Activated naive CD4-positive, alpha-beta T cell treated with anti-CD3 and anti-CD28 coated beads for 36 hours (primary cell): ENCODE measurements at regions not wholly inside any gene's neighbourhood (a gene's known extent, or its start where the extent isn't known, plus 50 kb on each side); places are given as distances from the start of the nearest gene placed in this dataset.

Source experiments
- CTCF ChIA-PET: fragments of 350-600 bp; sonication (Branson Sonifier 250); formaldehyde crosslinking; loops from one replicate; lab custom pipeline; 2021; ENCODE audit warnings: antibody characterized with exemption; lab: Charles Lee
- DNase-seq: peaks from one replicate; pipeline ENCODE4 v3.0.0-alpha.2; 2020
- H3K27ac Mint-ChIP-seq: one replicate; pipeline ENCODE4 v1.8.0; 2021; ENCODE audit warnings: mild to moderate bottlenecking, mixed read lengths
- H3K27me3 Mint-ChIP-seq: one replicate; pipeline ENCODE4 v1.8.0; 2021; ENCODE audit warnings: low read depth, mixed read lengths
- H3K36me3 Mint-ChIP-seq: one replicate; pipeline ENCODE4 v1.8.0; 2021; ENCODE audit warnings: low read depth, mixed read lengths
- H3K4me1 Mint-ChIP-seq: one replicate; pipeline ENCODE4 v1.8.0; 2021; ENCODE audit warnings: low read depth, mixed read lengths
- H3K4me3 Mint-ChIP-seq: one replicate; pipeline ENCODE4 v1.8.0; 2021; ENCODE audit warnings: mild to moderate bottlenecking, moderate library complexity, mixed read lengths
- H3K9me3 Mint-ChIP-seq: one replicate; pipeline ENCODE4 v1.8.0; 2021; ENCODE audit warnings: mixed read lengths
- intact Hi-C: fragments of 100-400 bp; cut with micrococcal nuclease; formaldehyde crosslinking; loops from one replicate; pipeline ENCODE4 v1.15.1; 2023

DNA sequence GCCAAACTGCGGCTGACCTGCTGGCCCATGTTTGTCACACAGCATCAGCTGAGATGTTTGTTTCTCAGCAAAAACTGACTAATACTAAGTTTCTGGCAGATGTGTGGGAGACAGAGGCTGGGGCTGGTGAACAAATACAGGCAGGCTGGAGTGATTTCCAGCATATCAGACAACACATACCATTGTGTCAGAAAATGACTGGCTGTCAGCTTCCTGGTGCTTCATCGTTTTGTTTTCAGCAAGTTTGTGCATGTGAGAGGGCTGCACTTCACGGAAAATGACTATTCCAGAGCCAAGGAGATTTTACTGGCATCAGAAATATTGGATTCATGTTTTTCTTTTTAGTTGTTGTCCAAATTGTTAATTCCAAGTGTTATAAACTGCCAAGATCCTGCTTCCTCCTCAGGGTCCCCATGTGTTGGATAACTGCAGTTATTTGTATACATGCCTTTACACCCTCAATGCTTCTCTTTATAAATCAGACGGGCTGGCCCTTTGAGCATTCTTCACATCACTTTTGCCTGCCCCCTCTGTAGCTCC, 145.7 kb downstream of the GALC start:
- peaks cover 3% of the 10 kb centered on the region for H3K27me3 Mint-ChIP-seq
- CTCF ChIA-PET, result no interaction called here
- H3K4me3 Mint-ChIP-seq, result no peak overlapping the region
- H3K27ac Mint-ChIP-seq, result no peak overlapping the region
- H3K9me3 Mint-ChIP-seq, result no peaks in the 10 kb centered on the region
- H3K36me3 Mint-ChIP-seq, result no peaks in the 10 kb centered on the region
- intact Hi-C loops, result no loop called here
- DNase-seq, result no peak
- no peaks in the 10 kb centered on the region for H3K4me1 Mint-ChIP-seq

DNA sequence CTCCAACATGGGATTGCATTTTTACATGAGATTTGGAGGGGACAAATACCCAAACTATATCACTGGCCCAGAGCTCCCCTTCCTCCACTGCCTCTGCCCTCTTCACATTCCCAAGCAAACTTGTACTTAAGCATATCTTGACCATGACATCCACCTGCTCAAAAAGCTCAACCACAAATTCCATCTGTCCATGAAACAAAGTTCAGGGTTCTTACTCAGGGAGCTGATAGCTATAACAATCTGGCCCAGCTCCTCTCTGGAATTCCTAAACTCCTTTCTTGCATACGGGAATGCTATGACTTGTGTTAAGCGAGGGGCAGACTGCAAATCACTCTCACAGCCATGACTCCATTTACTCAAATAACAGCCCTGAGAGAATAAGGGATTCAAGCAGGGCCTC, 152.1 kb downstream of the GALC start:
- H3K4me3 Mint-ChIP-seq, result no peak overlapping the region
- DNase-seq, result no peak
- CTCF ChIA-PET, result interaction anchor here (0.7 kb wide), 1 partner anchor 33 kb away, joined by 3 read pairs; no protein-coding TSS in a partner anchor
- intact Hi-C loops, result no loop called here
- H3K4me1 Mint-ChIP-seq, result no peaks in the 10 kb centered on the region
- H3K9me3 Mint-ChIP-seq, result no peaks in the 10 kb centered on the region
- no peaks in the 10 kb centered on the region for H3K36me3 Mint-ChIP-seq
- H3K27ac Mint-ChIP-seq, result no peak overlapping the region
- peaks cover 3% of the 10 kb centered on the region for H3K27me3 Mint-ChIP-seq

DNA sequence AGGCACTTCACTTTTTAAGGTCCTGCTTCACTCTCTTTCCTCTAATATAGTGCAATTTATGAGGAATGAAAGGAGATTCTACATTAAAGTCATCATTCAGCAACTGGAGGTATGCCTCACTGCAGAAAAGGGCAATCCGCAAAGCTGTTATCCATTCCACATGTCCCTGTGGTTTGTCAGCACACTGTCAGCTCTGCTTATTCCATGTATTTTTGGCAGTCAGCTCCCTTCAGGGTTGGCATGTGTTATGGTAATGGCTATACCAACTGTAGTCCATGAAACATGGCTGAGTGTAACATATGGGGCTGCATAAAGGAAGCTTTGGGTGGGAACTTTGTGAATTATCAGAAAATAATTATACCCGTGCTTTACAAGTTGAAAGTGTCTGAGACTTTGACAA, 154.1 kb downstream of the GALC start:
- intact Hi-C loops, result no loop called here
- H3K36me3 Mint-ChIP-seq, result no peaks in the 10 kb centered on the region
- no peak overlapping the region for H3K27ac Mint-ChIP-seq
- no peaks in the 10 kb centered on the region for H3K9me3 Mint-ChIP-seq
- no peak for DNase-seq
- H3K4me3 Mint-ChIP-seq, result no peak overlapping the region
- no peaks in the 10 kb centered on the region for H3K27me3 Mint-ChIP-seq
- no peaks in the 10 kb centered on the region for H3K4me1 Mint-ChIP-seq
- CTCF ChIA-PET, result no interaction called here

DNA sequence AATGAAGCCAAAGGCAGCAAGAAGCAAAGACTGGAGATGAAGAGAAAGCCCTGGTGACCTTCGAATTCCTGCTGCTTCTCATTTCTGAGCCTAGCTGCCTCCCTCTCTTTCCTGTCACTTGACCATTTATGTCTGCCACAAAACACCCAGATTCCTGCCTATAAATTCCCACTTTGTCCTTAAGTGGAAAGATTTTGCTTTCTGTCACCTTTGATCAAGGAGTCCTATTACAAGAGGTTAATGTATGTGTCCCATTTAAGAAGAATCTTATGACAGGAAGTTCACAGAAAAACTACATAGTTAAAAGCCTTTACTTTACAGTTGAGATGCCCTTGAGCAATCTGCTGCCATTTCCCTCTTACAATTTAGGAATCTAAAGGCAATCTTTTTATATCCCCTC, 155.7 kb downstream of the GALC start:
- no peaks in the 10 kb centered on the region for H3K9me3 Mint-ChIP-seq
- no peaks in the 10 kb centered on the region for H3K36me3 Mint-ChIP-seq
- H3K4me3 Mint-ChIP-seq, result no peak overlapping the region
- CTCF ChIA-PET, result no interaction called here
- intact Hi-C loops, result no loop called here
- no peak overlapping the region for H3K27ac Mint-ChIP-seq
- H3K27me3 Mint-ChIP-seq, result no peaks in the 10 kb centered on the region
- no peak for DNase-seq
- H3K4me1 Mint-ChIP-seq, result no peaks in the 10 kb centered on the region

DNA sequence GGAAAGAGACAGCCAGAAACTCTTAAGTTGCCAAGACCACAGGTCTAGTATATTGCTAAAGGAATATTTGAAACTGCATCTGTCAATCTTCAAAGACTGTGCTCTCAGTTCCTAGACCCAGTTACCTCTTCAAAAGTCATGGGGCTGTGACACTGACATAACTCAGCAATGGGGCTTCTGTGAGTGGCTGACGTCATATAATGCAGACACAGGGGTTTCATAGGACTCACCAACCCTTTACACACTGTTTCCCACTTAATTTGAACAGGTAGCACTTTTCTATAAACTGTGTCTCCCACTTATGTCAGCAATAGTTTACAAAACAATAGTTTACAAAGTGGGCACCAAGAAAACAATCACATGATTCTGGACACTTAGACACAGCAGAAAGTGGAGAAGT, 158.4 kb downstream of the GALC start:
- Mint-ChIP-seq H3K9me3 (no peaks in the 10 kb centered on the region), H3K27ac (no peak overlapping the region), H3K27me3 (no peaks in the 10 kb centered on the region), H3K36me3 (no peaks in the 10 kb centered on the region), H3K4me3 (no peak overlapping the region), H3K4me1 (no peaks in the 10 kb centered on the region)
- CTCF ChIA-PET, result no interaction called here
- DNase-seq, result no peak
- intact Hi-C loops, result no loop called here

DNA sequence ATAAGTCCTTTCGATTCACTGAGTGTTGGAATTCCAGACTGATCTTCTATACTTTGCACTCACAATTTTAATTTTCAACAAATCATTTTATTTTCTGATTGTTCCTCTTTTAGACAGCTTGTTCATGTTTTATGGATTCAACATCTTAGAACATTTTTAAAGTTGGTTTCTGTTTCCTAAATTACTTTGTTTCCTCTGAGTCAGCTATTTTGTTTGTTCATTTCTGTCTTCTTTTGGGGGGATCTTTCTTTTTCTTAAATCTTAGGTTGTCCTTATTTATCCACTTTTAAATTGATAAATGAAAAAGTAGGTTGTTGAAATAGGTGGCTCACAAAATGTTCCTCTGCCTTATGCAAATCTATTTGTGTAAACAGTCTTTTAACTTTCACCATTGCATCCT, 160.0 kb downstream of the GALC start:
- no peak overlapping the region for H3K4me3 Mint-ChIP-seq
- DNase-seq, result no peak
- no peaks in the 10 kb centered on the region for H3K4me1 Mint-ChIP-seq
- CTCF ChIA-PET, result no interaction called here
- H3K27me3 Mint-ChIP-seq, result no peaks in the 10 kb centered on the region
- H3K36me3 Mint-ChIP-seq, result no peaks in the 10 kb centered on the region
- intact Hi-C loops, result no loop called here
- H3K9me3 Mint-ChIP-seq, result no peaks in the 10 kb centered on the region
- no peak overlapping the region for H3K27ac Mint-ChIP-seq

DNA sequence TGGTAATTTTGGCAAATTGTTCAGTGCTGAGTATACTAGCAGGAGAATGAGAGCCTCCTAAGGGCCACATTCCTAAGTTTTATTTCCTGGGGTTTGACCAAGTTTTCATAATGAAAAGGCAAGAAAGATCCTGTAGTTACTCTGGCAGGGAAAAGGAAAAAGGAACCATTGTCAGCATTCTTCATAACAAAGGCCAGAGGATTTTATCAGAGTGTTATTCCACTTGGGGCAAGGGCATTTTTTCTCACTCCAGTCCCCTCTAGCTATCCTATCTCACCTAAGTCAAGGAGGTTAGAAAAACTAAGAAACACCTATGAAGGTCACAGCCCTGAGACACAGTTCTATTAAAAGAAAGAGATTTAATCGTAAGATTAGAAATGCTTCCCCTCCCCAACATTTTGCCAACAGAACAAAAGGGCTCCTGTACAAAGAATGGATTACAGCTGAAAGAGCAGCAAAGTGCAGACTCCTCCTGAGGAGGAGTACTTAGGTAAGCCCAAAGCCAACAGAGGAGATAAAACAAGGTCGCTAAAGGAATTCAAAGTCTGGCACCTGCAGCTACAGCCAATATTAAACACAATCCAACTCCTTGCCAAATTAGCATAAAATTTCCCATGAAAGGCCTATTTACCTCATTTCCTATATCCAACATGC, 162.4 kb downstream of the GALC start:
- no peak for DNase-seq
- CTCF ChIA-PET, result interaction anchor here (1.9 kb wide), 1 partner anchor 26 kb away, joined by 5 read pairs; no protein-coding TSS in a partner anchor
- Mint-ChIP-seq H3K27me3 (no peaks in the 10 kb centered on the region), H3K4me1 (no peaks in the 10 kb centered on the region), H3K4me3 (no peak overlapping the region), H3K27ac (no peak overlapping the region), H3K36me3 (no peaks in the 10 kb centered on the region), H3K9me3 (no peaks in the 10 kb centered on the region)
- intact Hi-C loops, result no loop called here

DNA sequence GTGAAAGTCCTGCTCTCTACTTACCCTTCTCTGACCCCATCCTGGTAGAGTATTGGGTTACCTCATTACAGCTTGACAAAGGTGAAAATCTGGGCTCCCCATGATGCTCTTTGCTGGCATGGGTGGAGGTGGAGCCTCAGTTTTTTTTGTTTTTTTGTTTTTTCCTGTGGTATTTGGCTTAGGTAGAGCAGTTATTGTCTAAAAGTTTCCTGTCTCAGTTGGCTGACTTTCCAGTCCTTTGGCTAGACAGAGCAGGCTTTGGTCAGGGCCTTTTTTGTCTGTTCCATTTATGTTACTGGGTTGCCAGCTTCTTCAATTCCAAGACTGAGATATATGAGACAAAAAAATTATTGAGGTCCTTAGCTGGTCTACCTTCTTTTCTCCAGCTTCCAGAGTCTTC, 163.4 kb downstream of the GALC start:
- no peak for DNase-seq
- no peak overlapping the region for H3K27ac Mint-ChIP-seq
- CTCF ChIA-PET, result no interaction called here
- no peak overlapping the region for H3K4me3 Mint-ChIP-seq
- no peaks in the 10 kb centered on the region for H3K4me1 Mint-ChIP-seq
- intact Hi-C loops, result no loop called here
- H3K36me3 Mint-ChIP-seq, result no peaks in the 10 kb centered on the region
- H3K27me3 Mint-ChIP-seq, result no peaks in the 10 kb centered on the region
- no peaks in the 10 kb centered on the region for H3K9me3 Mint-ChIP-seq

DNA sequence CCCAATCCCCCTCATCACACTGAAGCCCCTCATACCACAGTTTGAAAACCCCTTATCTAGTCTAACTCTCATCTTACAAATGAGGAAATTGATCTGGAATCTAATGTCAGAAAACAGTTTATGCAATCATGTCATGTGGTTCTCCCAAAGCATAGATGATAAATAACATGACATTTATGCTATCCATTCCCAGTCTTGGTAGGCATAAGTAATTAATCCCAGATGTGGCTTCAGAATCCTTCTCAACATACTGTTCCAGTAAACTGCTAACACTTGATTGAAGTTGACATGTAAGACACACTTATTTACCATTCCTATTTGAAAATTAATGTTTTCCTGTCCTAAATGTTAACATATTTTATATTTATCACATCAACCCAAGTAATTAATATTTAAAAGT, 168.7 kb downstream of the GALC start:
- Mint-ChIP-seq H3K27ac (no peak overlapping the region), H3K4me1 (no peaks in the 10 kb centered on the region), H3K36me3 (no peaks in the 10 kb centered on the region), H3K4me3 (no peak overlapping the region), H3K27me3 (no peaks in the 10 kb centered on the region), H3K9me3 (no peaks in the 10 kb centered on the region)
- intact Hi-C loops, result no loop called here
- no peak for DNase-seq
- CTCF ChIA-PET, result interaction anchor here (0.6 kb wide), 1 partner anchor 14 kb away, joined by 3 read pairs; no protein-coding TSS in a partner anchor

DNA sequence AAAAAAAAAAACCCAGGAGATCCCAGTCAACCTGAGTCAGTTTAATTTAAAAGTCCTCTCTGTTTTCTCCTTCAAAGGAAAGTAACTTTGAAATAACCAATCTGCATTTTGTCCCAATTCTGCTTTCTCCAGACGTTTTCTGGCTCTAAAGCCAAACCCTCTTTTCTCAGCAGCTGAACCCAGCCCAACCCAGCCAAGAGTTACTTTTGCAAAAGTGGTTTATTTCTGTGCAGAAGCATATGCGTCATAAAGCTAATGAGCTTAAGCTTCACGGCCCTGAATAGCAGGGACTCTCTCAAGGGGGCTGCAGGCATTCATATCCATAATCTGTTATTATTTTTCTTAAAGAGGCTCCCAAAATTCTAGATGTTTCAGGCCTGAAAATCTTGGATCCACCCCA, 176.6 kb downstream of the GALC start:
- DNase-seq, result no peak
- H3K27me3 Mint-ChIP-seq, result no peaks in the 10 kb centered on the region
- peaks cover 9% of the 10 kb centered on the region for H3K9me3 Mint-ChIP-seq
- no peaks in the 10 kb centered on the region for H3K4me1 Mint-ChIP-seq
- CTCF ChIA-PET, result interaction anchor here (1.7 kb wide), 1 partner anchor 11 kb away, joined by 10 read pairs; no protein-coding TSS in a partner anchor
- H3K4me3 Mint-ChIP-seq, result no peak overlapping the region
- H3K36me3 Mint-ChIP-seq, result no peaks in the 10 kb centered on the region
- no peak overlapping the region for H3K27ac Mint-ChIP-seq
- intact Hi-C loops, result no loop called here

DNA sequence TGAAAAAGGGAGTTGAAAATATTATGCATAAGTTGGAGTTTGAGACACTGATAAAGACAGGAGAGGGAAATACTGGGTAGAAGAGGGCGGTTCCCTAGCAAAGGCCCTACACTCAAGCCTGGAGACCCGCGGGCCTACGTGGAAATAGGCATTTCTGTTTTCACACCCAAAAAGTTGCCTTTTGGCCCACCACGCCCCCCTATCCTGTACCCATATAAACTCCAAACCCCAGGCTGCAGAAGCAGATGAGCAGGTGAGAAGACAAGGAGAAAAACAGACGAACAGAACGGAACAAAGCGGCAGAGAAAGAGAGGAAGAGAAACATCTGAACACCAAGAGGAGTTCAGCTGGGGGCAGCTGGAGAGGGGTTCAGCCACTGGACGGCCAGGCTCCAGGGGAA, 177.9 kb downstream of the GALC start:
- H3K27me3 Mint-ChIP-seq, result no peaks in the 10 kb centered on the region
- H3K4me1 Mint-ChIP-seq, result no peaks in the 10 kb centered on the region
- no peak overlapping the region for H3K27ac Mint-ChIP-seq
- peaks cover 9% of the 10 kb centered on the region for H3K9me3 Mint-ChIP-seq
- no peak overlapping the region for H3K4me3 Mint-ChIP-seq
- intact Hi-C loops, result no loop called here
- CTCF ChIA-PET, result interaction anchor here (0.6 to 1.7 kb wide), 3 partner anchors 10 to 1098 kb away, joined by 3 to 10 read pairs (median 4); no protein-coding TSS in a partner anchor
- no peaks in the 10 kb centered on the region for H3K36me3 Mint-ChIP-seq
- no peak for DNase-seq

DNA sequence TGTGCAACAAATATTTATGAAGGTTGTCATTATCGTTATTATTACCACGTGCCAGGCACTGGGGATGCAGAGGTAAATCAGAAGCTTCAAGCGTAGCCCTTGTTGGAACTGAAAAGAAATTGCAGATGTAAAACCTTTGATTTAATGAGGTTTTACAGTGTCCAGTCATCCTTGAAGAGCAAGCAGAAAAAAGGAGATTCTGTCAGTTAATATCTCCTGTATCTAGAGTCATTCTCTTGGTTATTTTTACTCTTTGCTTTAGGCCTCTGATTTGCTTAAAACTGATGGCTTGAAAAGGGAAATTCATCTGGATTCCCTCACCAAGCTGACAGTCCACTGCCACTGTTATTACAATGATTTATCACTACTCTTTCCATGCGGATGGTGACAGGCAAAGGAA, 179.3 kb downstream of the GALC start:
- Mint-ChIP-seq H3K4me3 (no peak overlapping the region), H3K4me1 (no peaks in the 10 kb centered on the region), H3K27ac (no peak overlapping the region), H3K36me3 (no peaks in the 10 kb centered on the region), H3K27me3 (no peaks in the 10 kb centered on the region), H3K9me3 (peaks cover 5% of the 10 kb centered on the region)
- intact Hi-C loops, result no loop called here
- DNase-seq, result no peak
- CTCF ChIA-PET, result interaction anchor here (1.3 kb wide), 1 partner anchor 82 kb away, joined by 3 read pairs; no protein-coding TSS in a partner anchor

DNA sequence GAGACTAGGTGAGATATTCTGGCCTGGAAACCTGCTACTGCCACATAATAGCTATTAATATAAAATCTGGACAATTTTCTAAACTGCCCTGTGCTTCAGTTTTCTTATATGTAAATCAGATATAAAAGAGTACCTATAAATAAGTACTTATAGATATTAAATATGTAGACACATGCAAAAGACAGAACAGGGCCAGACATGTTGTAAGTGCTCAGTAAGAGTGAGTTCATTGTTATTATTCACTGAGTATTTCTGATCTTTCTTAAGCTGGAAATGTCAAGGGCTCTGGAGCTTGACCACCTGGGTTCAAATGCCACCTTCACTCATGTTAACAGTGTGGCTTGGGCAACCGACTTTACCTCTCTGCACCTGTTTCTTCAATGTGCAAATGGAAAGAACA, 179.8 kb downstream of the GALC start:
- CTCF ChIA-PET, result interaction anchor here (0.6 to 1.3 kb wide), 2 partner anchors 12 to 82 kb away, joined by 3 read pairs; no protein-coding TSS in a partner anchor

More for the DNA sequence above, 179.8 kb downstream of the GALC start:
- no peak overlapping the region for H3K4me3 Mint-ChIP-seq
- H3K4me1 Mint-ChIP-seq, result no peaks in the 10 kb centered on the region
- DNase-seq, result no peak
- H3K36me3 Mint-ChIP-seq, result no peaks in the 10 kb centered on the region
- H3K9me3 Mint-ChIP-seq, result peaks cover under 1% of the 10 kb centered on the region
- intact Hi-C loops, result no loop called here
- H3K27ac Mint-ChIP-seq, result no peak overlapping the region
- no peaks in the 10 kb centered on the region for H3K27me3 Mint-ChIP-seq
